GM19023 (cell line): ENCODE measurements at regions not wholly inside any gene's neighbourhood (a gene's known extent, or its start where the extent isn't known, plus 50 kb on each side); places are given as distances from the start of the nearest gene placed in this dataset.
A peak's percentile ranks its signal among the peaks of the same experiment; 100 is the strongest.

ENCODE experiments used
- ATAC-seq: cut with Tn5 transposase; IDR thresholded peaks from one replicate; pipeline ENCODE4 v1.9.1; 2021; ENCODE audit warnings: mild to moderate bottlenecking, moderate library complexity; ENCODE audit not compliant: unreplicated experiment

GRCh38 chr4:26133840-26134239, 187.0 kb upstream of the RBPJ start:
- no peak for ATAC-seq

DNA sequence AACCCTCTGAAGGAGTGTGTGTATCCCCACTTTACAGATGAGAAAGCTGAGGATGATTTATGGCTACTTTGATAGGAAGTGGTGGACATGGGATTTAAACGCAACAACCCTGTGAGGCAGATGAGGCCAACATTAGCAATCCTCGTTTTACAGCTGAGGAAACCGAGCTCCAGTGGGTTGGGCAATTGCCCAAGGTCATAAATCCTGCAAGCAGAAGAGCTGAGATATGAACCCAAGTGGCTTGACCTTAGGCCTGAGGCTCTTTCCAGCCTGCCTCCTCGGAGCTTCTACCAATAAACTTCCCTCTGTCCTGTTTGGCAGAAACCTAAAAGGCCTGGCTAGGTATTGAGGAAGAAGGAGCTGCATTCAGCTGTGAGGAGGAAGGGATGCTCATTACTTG, 185.5 kb upstream of the RBPJ start:
- ATAC-seq, result no peak

GRCh38 chr4:26136615-26137014, 184.2 kb upstream of the RBPJ start:
- no peak for ATAC-seq

GRCh38 chr4:26137288-26137687, 183.5 kb upstream of the RBPJ start:
- ATAC-seq, result no peak

- ATAC-seq, result no peak
Observed at GRCh38 chr4:26139310-26139924, 181.4 kb upstream of the RBPJ start.

DNA sequence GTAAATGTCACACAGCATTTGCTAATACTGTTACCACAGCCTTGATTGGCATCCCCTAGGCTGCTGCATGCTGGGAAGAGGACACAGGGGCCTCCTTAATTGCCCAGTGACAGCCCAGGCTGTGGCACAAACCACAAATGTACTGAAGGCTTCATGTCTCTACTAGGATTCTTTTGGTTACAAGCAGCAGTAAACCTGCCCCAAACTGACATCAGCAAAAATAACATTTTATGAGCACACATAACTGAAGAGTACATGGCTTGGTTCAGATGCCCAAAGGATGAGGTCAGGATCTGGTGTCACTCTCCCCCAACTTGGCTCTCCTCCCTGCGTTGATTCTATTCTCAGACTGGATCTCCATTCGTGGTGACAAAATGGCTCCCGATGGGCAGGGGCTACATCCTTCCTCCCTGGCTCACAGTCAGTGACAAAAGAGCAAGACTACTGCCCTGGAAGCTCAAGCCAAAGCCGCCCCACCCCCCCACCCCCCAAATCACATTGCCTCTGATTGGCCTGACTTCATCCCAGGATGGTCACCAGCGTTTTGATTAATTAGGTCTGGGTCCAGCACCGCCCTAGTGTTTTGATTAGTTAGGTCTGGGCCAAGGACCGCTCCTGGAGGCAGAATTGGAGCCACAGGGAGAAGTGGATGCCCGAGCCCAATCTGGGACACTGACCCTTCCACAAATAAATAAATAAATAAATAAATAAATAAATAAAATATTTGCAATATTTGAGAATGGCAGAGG, 180.5 kb upstream of the RBPJ start:
- ATAC-seq, result no peak

DNA sequence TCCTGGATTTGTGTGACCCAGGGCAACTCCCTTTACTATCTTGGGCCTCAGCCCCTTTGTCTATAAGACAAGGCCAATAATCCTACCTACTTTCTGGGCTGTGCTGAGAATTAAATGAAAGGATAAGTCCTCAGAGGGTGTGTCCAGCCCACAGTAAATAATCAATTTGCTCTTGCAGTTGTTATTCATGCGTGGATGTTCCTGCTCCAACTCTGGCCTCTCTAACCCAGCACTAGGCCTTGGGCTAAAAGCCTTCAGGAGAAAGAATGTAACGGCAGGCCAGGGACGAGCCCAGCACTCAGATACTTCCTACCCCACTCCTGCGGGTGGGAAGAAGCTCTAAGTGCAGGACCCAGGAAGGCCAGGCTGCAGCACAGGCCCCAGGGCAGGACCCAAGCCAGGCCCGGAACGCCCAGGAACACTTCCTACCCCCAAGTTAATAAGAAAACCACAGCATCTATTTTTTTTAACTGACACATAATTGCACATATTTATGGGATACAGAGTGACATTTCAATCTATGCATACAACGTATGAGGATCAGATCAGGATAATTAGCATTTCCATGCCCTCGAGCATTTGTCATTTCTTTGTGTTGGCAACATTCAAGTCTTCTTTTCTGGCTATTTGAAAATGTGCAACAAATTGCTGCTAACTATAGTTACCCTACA, 179.6 kb upstream of the RBPJ start:
- no peak for ATAC-seq

- no peak for ATAC-seq
Observed at GRCh38 chr4:26141911-26142638, 178.7 kb upstream of the RBPJ start.

DNA sequence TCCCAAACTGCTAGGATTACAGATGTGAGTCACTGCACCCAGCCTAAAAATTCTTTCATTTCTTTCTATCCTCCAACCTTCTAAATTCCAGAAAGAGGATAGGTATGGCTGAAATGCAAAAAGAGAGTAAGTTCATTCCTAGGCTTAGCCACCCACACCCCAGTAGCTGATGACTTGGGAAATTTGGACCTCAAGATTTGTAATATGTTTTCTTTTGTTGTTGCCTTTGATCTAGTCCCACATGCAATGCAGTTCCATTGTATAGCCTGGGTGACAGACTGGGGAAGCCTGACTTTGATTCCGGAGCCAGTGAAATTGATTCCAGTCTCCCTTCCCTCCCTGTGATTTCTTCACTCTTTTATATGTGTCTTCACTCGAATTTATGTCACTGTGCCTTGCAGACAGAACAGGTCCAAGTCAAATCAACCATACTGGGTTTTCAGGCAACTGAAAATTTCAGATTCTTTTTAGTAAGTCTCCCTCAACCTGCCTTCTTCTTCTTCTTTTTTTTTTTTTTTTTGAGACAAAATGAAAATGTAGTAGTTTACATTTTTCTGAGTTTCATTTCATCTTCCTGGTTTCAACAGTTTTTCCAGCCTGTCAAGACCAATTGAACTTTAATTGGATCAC, 176.2 kb upstream of the RBPJ start:
- no peak for ATAC-seq

DNA sequence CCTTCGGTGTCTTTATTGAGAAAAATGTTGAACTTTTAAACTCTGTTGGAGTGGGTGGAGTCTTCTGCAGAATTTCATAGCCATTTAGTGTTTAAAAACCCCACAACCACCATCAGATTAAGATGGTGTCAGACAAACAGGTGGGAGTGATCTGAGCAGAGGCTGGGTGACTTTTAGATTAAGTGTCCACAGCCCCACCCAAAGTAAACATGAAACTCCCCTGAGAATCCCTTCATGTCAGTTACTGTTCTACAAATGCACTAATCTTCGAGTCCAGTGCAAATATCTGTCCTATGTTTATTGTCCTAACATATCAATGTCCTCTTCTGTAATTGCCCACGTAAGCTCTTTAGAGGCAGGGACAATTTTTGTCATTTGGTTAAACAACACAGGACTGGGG, 175.6 kb upstream of the RBPJ start:
- ATAC-seq, result no peak

DNA sequence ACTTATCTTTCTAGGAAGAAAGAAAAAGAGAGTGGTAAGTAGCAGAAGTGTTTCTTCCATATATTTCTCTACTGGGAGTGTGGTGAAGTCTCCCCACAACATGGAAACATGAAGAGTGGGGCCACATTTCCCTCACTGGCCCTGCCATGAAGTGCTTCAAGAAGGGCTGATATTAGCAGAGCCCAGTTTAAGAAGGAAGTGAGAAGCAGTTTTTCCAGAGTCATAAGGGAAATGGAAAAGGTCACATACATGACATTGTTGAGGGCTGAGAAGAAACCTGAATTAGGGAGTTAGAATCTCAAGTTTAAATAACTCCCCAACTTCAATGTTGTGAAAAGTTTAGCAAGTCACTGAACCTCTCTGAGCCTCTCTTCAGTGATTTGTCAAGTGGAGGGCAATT, 171.9 kb upstream of the RBPJ start:
- ATAC-seq, result no peak

DNA sequence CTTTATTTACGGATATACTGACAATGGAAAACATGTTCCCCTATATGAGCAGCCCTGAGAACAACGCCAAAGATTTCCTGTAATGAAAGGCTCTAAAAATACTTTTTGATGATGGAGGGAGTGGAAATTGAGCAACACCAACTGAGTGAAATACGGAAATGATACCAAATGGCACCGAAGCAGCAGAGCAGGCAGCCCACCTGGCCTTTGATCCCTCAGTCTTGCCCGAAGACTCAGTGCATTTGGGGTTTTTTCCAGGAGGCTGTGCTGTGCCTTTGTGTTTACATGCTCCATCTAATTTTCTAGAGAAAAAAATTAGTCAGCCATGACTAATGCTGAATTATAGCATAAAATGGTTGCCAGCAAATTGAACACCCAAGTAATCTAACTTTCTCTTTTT, 169.9 kb upstream of the RBPJ start:
- ATAC-seq, result no peak

DNA sequence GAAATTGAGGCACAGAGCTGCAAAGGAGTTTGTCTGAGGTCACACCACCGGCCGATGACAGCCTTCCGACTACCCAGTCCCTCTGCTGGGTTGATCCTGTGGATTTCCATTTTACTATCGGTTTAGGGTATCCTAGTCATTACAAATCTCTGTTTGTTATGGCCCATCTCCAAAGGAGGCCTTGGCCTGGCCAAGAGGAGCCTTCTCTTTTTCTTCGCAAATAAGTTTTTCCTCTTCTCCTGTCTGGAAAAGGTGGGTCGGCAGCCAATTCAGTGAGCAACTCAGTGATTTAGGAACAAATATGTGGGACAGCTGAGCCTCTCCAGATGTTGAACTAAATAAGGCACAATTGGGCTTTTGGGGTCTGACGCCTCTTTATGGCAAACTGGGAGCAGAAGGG, 169.2 kb upstream of the RBPJ start:
- no peak for ATAC-seq

DNA sequence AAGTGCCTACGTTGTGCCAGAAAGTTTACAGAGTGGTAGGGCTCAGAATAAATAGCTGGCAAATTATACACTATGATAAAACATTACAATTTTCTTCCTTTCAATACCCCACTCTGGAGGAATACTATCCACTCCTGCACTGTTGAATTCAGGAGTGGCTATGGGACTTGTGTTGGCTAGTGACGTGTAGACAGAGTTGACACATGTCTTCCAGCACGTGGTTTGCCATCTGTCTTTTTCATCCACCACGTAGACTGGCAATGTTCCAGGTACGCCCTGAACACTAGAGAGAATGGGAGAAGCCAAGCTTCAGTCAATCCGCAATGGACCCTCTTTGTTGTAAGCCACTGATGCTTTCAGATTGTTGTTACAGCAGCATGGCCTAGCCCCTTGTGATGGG, 168.8 kb upstream of the RBPJ start:
- ATAC-seq, result no peak

GRCh38 chr4:26157541-26157940, 163.3 kb upstream of the RBPJ start:
- ATAC-seq, result no peak

- ATAC-seq, result no peak
Observed at GRCh38 chr4:26160591-26160990, 160.2 kb upstream of the RBPJ start.

- ATAC-seq, result peak; percentile 51
Observed at GRCh38 chr4:26161030-26161824, 159.6 kb upstream of the RBPJ start.

DNA sequence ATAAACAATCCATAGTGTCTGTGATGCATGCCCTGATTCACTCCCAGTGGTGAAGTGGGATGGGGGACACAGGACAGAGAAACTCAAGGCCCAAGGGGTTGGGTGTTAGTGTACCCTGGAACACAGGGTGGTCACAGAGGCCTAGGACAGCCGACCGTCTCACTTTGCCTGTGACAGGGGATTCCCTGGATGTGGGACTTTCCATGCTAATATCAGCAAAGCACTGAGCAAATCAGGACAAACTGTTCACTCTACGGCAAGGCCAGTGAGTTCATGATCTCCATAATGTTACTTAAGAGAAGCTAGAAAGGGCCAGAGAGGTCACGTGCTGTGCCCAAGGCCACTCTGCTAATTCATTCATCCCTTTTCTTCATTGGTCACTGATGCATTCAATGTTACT, 158.7 kb upstream of the RBPJ start:
- ATAC-seq, result no peak

DNA sequence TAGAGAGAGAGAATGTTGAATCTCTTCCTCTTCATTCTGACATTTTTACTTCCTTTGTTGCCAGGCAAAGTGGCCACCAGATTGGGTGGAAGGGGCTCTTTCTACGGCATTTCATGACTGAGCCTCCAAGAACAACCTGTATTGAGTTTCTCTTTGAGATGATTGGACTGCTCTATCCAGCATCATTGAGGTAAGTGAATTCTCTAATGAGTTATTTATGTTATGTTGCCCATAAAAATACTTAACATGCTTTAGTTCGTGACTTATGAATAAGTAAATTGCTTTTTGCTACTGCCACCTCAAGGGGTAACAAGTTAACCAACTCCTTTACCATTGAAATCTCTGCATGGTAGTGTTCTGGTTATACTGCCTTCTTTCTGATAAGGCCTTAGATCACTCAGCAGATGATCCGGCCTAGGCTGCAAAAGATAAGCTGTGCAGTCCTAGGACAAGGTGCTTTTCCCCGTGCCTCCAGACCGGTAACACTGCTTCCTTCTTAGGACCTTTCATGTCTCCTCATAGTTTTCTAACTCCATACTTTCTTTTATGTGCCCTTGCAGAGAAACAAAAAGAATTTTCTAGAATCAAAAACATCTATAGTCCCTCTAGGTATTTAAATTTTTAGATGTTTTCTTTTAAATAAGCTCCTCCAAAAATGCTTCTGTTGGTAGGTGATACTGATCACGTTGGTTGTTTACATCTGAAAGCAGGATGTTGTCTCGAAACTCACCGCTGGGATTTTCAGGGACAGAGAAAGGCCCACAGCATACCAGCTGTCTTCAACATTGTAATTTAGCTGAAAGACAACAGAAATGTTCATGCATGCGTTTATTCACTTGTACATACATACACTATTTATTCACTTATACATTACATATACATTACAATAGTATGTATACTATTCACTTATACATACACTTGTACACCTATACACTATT, 157.1 kb upstream of the RBPJ start:
- ATAC-seq, result no peak
